ENCODE measurements at regions not wholly inside any gene's neighbourhood (a gene's known extent, or its start where the extent isn't known, plus 50 kb on each side); places are given as distances from the start of the nearest gene placed in this dataset.

DNA sequence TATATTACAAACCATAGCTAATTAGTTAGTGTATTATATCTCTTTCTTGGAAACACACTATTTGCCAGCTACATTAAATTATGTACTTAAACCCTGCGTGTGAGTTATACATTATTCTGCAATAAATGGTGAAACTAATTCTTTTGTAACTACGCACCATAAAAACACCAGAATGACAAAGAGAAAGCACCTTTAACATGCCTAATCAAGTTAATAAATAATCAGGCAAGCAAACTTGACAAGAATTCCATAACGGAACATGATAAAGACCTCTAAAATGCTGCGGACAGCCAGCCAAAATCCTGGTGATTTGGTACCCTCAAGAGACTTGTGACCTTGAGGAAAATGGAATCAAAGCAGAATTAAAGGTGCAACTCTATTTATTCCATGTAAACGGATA is 375.3 kb upstream of the KITLG start:
- H3K9ac ChIP-seq (ENCODE audit: low read length) = no peak overlapping the region
- H3K9me2 ChIP-seq (ENCODE audit: insufficient read depth, low read length) = no peaks in the 10 kb centered on the region
- no peaks in the 10 kb centered on the region for H3K36me3 ChIP-seq (ENCODE audit: insufficient read depth, low read length)
- no peak overlapping the region for H3K27ac ChIP-seq (ENCODE audit: low read length)
- no peaks in the 10 kb centered on the region for H3K9me3 ChIP-seq (ENCODE audit: low read length)
- TF ChIP-seq MXI1 (conservative IDR thresholded peaks at IDR 0.05; ENCODE audit: poor library complexity, severe bottlenecking) = no peak
- TF ChIP-seq POLR2AphosphoS5 (IDR thresholded peaks at IDR 0.05) = no peak
- no peak for TF ChIP-seq EP300 (conservative IDR thresholded peaks at IDR 0.05; ENCODE audit: poor library complexity, severe bottlenecking)
- no peak for TF ChIP-seq TAF1 (IDR thresholded peaks at IDR 0.05; ENCODE audit: low read depth)
- TF ChIP-seq, protein P1, sequence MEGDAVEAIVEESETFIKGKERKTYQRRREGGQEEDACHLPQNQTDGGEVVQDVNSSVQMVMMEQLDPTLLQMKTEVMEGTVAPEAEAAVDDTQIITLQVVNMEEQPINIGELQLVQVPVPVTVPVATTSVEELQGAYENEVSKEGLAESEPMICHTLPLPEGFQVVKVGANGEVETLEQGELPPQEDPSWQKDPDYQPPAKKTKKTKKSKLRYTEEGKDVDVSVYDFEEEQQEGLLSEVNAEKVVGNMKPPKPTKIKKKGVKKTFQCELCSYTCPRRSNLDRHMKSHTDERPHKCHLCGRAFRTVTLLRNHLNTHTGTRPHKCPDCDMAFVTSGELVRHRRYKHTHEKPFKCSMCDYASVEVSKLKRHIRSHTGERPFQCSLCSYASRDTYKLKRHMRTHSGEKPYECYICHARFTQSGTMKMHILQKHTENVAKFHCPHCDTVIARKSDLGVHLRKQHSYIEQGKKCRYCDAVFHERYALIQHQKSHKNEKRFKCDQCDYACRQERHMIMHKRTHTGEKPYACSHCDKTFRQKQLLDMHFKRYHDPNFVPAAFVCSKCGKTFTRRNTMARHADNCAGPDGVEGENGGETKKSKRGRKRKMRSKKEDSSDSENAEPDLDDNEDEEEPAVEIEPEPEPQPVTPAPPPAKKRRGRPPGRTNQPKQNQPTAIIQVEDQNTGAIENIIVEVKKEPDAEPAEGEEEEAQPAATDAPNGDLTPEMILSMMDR (IDR thresholded peaks at IDR 0.05; ENCODE audit: poor library complexity, severe bottlenecking) = no peak
- TF ChIP-seq RAD21 (conservative IDR thresholded peaks at IDR 0.05) = no peak
- TF ChIP-seq, protein P2, sequence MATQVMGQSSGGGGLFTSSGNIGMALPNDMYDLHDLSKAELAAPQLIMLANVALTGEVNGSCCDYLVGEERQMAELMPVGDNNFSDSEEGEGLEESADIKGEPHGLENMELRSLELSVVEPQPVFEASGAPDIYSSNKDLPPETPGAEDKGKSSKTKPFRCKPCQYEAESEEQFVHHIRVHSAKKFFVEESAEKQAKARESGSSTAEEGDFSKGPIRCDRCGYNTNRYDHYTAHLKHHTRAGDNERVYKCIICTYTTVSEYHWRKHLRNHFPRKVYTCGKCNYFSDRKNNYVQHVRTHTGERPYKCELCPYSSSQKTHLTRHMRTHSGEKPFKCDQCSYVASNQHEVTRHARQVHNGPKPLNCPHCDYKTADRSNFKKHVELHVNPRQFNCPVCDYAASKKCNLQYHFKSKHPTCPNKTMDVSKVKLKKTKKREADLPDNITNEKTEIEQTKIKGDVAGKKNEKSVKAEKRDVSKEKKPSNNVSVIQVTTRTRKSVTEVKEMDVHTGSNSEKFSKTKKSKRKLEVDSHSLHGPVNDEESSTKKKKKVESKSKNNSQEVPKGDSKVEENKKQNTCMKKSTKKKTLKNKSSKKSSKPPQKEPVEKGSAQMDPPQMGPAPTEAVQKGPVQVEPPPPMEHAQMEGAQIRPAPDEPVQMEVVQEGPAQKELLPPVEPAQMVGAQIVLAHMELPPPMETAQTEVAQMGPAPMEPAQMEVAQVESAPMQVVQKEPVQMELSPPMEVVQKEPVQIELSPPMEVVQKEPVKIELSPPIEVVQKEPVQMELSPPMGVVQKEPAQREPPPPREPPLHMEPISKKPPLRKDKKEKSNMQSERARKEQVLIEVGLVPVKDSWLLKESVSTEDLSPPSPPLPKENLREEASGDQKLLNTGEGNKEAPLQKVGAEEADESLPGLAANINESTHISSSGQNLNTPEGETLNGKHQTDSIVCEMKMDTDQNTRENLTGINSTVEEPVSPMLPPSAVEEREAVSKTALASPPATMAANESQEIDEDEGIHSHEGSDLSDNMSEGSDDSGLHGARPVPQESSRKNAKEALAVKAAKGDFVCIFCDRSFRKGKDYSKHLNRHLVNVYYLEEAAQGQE (IDR thresholded peaks at IDR 0.05; ENCODE audit: borderline replicate concordance) = no peak
- no peak for TF ChIP-seq EZH2 (IDR thresholded peaks at IDR 0.05; ENCODE audit: borderline replicate concordance, insufficient read depth, low read length, poor library complexity, severe bottlenecking)
- TF ChIP-seq SMC3 (conservative IDR thresholded peaks at IDR 0.05; ENCODE audit: poor library complexity) = no peak
- no peak overlapping the region for H3K4me3 ChIP-seq (ENCODE audit: low read length)
- no peaks in the 10 kb centered on the region for H3F3A ChIP-seq (ENCODE audit: insufficient read depth, low read length, poor library complexity, severe bottlenecking)
- H2AFZ ChIP-seq (ENCODE audit: low read depth, low read length) = no peak overlapping the region
- H3K4me2 ChIP-seq (ENCODE audit: low read length) = no peak overlapping the region
- H3K79me2 ChIP-seq (replicated peaks; ENCODE audit: insufficient read depth, low read length) = no peaks in the 10 kb centered on the region
- no peaks in the 10 kb centered on the region for H4K20me1 ChIP-seq (ENCODE audit: insufficient read depth)
- H3K27me3 ChIP-seq (ENCODE audit: insufficient read depth, low read depth, low read length) = no peaks in the 10 kb centered on the region

DNA sequence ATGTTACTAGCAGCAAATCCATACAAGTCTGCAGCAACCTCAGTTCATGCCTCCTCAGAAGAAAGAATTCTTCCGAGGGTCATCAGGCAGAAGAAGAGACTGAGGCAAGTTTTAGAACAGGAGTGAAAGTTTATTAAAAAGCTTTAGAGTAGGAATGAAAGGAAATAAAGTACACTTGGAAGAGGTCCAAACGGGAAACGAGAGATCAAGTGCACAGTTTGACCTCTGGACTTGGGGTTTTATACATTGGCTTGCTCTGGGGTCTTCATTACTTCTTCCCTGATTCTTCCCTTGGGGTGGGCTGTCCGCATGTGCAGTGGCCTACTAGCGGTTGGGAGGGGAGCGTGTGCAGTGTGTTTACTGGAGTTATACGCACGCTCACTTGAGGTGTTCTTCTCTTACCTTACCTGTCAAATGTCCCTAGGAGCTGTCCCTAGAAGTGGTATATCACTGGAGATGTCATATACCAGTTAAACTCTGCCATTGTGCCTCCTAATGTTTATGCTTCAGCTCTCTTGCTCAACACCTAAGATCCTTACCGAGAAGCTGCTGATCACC is 372.8 kb upstream of the KITLG start:
- H3K9me2 ChIP-seq (ENCODE audit: insufficient read depth, low read length) = no peaks in the 10 kb centered on the region
- H3K9me3 ChIP-seq (ENCODE audit: low read length) = no peaks in the 10 kb centered on the region
- H3K4me3 ChIP-seq (ENCODE audit: low read length) = no peak overlapping the region
- H3K36me3 ChIP-seq (ENCODE audit: insufficient read depth, low read length) = no peaks in the 10 kb centered on the region
- no peaks in the 10 kb centered on the region for H3F3A ChIP-seq (ENCODE audit: insufficient read depth, low read length, poor library complexity, severe bottlenecking)
- H3K4me2 ChIP-seq (ENCODE audit: low read length) = no peak overlapping the region
- no peaks in the 10 kb centered on the region for H3K27me3 ChIP-seq (ENCODE audit: insufficient read depth, low read depth, low read length)
- H2AFZ ChIP-seq (ENCODE audit: low read depth, low read length) = no peak overlapping the region
- no peaks in the 10 kb centered on the region for H3K79me2 ChIP-seq (replicated peaks; ENCODE audit: insufficient read depth, low read length)
- TF ChIP-seq, protein P1 (IDR thresholded peaks at IDR 0.05; ENCODE audit: poor library complexity, severe bottlenecking) = no peak
- TF ChIP-seq EZH2 (IDR thresholded peaks at IDR 0.05; ENCODE audit: borderline replicate concordance, insufficient read depth, low read length, poor library complexity, severe bottlenecking) (no peak), POLR2AphosphoS5 (IDR thresholded peaks at IDR 0.05) (no peak), EP300 (conservative IDR thresholded peaks at IDR 0.05; ENCODE audit: poor library complexity, severe bottlenecking) (no peak)
- no peak overlapping the region for H3K9ac ChIP-seq (ENCODE audit: low read length)
- no peaks in the 10 kb centered on the region for H4K20me1 ChIP-seq (ENCODE audit: insufficient read depth)
- no peak overlapping the region for H3K27ac ChIP-seq (ENCODE audit: low read length)
